Iris pigment epithelial cell (primary cell): ENCODE measurements at regions not wholly inside any gene's neighbourhood (a gene's known extent, or its start where the extent isn't known, plus 50 kb on each side); places are given as distances from the start of the nearest gene placed in this dataset.

Source experiments
- DNase-seq: peaks from one replicate; pipeline ENCODE4 v3.0.0-alpha.2; 2011; ENCODE audit warnings: low read depth

DNA sequence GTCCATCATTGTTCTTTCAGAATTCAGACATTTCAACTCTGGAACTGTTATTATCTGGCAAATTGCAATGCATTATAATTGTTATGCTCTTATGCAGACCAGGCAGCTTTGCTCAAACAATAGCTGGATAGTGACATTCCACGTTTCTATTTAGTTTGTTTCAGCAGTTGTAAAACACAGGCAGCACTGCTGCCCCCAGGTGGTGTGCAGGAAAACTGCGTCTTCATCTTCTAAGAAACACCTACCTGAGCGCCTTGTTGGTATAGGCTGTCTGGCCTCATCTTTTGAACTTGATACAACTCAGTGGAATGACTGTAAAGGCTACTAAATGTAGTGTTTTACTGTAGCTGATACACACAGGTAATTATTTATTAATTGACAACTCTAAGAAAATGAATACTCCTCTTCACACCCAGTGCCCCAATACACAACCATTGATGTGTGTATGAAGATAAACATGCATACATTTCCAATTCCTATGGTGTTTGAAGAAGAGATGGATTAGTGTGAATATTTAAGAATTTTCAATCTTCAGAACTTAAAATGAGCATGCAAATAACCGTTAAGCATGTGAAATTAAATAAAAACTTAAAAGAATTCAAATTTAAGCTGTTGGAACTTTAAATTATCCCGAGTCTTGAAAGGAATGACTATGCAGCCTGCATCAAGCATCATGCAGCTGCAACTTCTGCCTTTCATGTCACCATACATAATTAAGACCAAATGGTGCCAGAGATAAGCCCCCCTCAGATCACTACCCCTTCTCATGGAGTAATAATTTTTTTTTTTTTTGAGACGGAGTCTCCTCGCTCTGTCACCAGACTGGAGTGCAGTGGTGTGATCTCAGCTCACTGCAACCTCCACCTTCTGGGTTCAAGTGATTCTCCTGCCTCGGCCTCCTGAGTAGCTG lies 85.6 kb downstream of the CD8B2 start:
- DNase-seq, result peak; percentile 15

DNA sequence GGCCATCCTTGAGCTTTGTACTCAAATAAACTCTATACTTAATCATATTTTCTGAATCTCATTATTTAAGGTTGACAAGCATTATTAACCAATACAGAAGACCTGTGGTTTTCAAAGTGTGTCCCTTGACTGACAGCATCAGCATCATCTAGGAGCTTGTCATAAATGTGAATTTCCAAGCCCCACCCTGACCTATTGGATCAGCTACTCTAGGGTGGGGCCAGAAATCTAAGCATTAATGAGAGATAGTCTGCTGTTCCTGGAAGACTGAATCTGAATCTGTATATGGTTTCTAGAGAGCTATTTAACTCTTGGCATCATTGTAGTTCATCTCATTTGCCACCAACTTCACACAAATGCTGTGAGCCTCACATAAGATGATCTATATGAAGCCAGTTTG lies 86.6 kb downstream of the CD8B2 start:
- no peak for DNase-seq

DNA sequence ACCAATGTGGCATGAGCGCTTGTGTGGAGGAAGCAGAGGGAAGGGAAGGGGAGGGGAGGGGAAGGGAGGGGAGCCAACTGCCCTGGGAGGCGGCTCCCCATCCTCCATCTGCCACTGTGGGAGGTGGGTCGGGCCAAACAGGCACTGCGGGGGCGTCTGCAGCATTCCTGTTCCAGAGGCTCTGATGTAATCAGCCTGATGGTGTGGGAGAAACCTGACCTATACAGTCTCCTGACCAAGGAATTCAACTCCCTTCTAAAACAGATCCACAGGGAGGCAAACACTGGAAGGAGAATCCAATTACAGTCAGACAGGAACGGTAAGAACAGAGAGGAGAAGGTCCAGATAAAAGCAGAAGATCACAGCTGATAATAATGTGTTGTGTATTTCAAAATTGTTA lies 88.8 kb downstream of the CD8B2 start:
- DNase-seq, result peak; percentile 91

DNA sequence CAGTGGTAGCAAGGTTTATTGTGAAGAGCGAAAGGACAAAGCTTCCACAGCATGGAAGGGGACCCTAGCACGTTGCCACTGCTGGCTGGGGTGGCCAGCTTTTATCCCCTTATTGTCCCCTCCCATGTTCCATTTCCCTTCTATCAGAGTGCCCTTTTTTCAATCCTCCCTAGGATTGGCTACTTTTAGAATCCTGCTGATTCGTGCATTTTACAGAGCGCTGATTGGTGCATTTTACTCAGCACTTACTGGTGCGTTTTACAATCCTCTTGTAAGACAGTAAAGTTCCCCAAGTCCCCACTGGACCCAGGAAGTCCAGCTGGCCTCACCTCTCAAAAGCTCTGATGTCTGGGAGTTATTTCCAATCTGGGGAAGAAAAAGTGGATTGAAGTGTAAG lies 90.1 kb downstream of the CD8B2 start:
- no peak for DNase-seq

DNA sequence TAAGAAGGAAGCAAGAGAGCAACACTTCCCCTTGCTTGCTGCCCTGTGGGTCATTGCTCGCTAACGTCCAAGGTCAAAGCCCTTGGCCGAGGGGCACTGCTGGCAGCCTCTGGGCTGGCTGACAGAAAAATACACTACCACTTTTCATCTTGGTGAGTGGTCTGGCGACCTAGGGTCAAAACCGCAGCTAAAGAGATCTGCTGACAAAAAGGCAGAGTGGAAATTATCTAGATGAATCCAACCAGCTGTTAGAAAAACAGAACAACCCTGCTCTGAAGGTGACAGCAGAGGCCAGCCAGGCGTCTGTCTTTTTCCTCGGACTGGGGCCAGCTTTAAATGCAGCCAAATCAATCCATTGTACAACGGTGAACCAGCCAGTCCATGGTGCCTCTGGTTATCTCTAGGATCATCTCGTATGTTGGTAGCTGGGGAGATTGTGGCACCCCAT lies 92.6 kb downstream of the CD8B2 start:
- DNase-seq, result no peak

DNA sequence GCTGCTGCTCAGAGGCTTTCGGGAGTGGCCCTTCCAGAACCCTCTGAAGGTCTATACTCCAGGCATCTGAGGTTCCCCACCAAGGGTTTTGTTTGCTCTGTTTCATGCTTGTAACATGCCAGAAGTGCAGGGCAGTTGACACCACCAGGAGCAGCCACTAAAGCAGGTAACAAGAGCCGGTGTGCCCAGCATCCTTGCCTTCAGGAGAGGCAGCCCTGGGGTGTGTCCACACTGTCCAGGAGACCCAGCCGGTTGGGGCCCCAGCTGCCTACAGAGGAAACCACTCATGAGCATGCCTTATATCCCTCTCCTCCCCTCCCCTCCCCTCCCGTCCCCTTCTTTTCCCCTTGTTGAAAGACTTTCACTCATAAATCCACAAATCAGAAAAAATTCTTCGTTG lies 93.1 kb downstream of the CD8B2 start:
- DNase-seq, result no peak

DNA sequence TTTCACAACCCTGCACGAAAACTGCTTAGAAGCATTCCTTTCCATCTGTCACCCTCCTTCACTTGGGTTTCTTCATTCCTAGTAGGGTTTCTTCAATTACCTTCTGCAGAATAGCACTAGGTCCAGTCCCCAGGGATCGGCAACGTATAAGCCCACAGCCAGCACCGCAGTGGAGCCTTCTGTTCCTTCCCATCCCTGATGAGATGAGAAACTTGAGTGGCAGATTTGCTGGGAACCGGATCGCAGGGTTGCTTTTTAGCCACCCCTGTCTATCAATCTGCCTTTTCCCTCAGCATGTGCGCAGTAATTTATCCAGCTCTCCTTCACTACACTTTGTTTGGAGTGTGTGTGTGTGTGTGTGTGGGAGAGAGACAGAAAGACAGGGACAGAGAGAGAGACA lies 94.2 kb downstream of the CD8B2 start:
- no peak for DNase-seq

DNA sequence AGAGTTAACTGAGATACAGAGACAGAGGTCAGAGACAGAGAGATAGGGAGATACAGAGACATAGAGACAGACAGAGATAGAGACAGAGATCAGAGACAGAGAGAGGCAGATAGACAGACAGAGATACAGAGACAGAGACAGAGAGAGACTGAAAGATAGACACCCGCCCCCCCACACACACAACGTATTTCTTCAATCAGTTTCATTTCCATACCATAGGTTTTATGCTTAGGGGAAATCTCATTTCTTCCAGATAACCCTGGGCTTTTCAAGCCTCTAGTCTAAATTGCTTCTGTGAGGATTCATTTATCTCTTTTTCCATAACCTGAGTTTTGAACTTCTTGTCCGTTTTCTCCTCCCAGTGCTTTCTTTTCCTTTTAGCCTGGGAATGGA lies 94.6 kb downstream of the CD8B2 start:
- no peak for DNase-seq

DNA sequence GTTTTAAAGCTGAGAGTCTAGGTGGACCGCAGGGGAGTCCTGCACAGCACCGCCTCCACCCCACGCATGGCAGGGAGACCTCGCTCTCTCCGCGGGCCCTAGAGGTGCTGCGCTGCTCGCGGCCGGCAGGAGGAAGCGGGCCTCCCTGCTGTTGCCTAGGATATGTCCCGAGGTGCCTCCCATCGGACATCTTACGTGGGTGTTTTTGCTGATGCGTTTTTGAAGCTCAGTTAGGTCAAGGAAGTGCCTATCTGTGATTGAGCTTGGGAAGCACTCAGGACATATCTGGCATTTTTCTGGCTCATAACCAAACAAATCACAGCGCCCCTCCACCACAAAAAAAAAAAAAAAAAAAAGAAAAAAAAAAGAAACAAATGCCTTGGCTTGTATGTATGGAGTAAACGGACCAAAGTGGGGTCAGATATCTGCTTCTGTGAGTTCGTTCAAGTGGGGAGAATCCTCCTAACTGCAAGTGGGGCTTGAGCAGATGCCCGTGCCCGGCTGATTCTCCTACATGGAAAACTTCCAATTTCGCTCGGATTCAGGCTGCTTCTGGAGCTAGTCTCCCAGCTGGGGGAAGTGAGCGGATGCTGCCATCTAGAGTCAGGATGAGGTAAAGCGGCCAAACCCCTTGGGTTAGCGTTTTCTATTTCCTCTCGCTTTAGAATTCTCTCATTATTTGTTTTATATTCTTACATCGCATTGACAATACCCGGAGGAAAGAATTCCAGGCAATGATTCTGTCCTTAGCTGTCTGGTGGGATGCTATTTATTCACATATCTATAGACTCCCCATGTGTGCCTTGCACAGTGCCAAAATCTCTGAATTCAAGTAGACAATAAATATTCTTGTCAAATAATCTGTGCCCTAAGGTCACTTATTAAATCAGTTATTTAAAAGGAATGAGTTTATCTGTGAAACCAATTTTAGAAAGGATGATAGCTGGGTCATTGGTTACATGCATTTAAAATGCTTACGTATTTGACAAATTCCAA lies 95.3 kb downstream of the CD8B2 start:
- DNase-seq, result peak; percentile 82

DNA sequence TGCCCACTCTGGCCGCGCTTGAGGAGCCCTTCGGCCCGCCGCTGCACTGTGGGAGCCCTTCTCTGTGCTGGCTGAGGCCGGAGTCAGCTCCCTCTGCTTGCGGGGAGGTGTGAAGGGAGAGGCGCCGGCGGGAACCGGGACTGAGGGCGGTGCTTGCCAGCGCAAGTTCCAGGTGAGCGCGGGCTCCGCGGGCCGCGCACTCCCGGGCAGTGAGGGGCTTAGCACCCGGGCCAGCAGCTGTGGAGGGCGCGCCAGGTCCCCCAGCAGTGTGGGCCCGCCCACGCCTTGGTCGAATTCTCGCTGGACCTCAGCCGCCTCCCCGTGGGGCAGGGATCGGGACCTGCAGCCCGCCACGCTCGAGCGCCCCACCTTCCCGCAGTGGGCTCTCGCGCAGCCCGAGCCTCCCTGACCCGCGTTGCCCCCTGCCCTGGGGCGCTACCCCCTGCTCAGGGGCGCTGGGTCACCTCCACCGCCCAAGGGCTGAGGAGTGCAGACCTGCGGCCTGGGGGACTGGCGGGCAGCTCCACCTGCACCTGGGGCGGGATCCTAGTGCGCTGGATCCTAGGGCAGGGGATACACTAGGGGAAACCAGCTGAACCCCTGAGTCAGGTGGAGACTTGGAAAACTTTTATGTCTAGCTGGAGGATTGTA lies 97.3 kb downstream of the CD8B2 start:
- no peak for DNase-seq

DNA sequence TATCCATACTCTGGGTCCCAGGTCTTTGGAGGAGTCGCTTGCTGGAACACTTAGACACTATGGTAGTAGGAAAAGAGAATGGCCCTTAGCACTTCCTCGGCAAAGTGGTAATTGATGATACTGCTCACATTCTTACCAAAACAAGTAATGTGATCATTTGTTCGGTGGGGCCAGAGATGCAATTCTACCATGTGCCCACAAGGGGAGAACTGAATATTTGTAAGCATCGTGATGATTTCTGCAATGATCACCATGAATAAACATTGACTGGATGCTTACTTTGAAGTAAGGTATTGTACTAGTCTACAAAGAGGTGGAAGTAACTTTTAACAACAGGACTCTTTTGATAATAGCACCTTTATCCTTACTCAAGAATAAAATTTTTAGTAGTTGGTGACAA lies 109.7 kb downstream of the CD8B2 start:
- DNase-seq, result peak; percentile 26

DNA sequence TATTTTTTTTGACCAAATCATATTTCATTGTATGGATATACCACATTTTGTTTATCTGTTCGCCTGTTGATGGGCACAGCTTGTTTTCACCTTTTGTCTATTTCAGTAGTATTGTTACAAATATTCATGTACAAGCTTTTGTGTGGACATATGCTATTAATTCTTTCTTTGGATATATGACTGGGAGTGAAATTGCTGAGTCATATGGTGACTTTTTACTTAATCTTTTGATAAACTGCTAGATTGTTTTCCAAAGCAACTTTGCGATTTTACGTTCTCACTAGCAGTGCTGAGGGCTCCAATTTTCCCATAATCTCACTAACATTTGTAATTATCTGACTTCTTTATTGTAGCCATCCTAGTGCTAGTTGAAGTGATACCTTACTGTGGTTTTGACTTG lies 112.4 kb downstream of the CD8B2 start:
- no peak for DNase-seq

DNA sequence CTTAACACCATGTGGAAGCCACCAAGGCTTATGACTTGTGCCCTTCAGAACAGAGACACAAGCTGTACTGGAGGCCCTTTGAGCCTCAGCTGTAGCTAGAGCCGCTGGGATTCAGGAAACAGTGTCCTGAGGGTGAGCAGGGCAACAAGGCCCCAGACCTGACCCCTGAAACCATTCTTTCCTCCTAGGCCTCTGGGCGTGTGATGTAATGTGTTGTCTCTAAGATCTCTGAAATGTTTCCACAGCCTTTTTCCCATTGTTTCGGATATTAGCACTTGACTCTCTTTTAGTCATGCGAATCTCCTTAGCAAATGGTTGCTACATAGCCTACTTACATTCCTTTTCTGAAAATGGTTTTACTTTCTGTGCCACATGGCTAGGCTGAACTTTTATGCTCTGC lies 114.9 kb downstream of the CD8B2 start:
- no peak for DNase-seq

DNA sequence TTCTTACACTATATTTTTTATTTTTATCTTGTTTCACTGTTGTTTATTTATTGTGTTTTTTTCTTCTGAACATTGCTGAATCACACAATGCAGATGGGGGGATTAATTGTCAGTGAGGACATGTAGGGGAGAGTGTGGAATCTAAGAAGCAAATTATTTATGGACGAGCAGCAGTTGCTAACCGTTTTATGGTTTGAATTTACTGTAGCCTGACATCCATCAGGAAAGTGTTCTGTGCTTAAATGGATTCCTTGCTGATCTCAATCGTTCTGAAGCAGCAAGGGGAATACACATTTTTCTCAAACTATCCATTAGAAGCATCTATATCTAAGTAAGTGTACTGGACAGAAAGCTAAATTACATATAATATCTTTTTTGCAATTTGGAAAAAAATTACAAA lies 119.5 kb downstream of the CD8B2 start:
- DNase-seq, result no peak

DNA sequence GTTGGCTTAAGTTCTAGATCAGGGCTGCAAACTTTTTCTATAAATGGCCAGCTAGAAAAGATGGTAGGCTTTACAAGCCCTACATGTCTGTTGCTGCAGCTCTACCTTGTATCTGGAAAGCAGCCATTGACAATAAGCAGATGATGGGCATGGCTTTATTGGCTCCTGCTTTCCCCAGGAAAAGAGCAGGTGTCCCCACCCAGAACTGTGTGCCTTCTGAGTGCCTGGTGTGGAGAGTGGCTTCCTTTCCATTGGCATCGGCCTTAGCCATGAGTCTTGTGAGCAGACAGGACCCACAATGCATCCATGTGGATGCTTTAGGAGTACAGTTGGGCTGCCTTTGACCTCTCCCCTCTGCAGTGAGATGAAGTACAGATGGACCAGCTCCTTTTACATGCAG lies 120.2 kb downstream of the CD8B2 start:
- DNase-seq, result no peak

DNA sequence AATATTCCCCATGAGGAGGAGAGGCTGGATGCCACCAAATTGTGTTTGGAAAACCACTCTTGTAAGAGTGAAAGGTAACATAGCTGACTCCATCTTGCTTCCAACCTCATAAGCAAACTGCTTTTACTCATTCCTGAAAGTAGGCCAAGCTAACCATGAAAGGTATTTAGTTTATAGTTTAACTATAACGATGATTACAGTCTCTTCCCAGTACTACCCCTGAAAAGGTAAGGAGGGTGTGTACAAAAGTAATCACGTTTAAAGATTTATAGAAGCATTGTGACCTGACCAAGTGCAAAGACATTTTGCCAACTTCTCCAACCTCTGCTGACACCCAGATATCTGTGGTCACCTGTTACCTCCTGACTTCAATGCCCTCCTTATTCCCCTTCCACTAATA lies 122.6 kb downstream of the CD8B2 start:
- DNase-seq, result no peak

DNA sequence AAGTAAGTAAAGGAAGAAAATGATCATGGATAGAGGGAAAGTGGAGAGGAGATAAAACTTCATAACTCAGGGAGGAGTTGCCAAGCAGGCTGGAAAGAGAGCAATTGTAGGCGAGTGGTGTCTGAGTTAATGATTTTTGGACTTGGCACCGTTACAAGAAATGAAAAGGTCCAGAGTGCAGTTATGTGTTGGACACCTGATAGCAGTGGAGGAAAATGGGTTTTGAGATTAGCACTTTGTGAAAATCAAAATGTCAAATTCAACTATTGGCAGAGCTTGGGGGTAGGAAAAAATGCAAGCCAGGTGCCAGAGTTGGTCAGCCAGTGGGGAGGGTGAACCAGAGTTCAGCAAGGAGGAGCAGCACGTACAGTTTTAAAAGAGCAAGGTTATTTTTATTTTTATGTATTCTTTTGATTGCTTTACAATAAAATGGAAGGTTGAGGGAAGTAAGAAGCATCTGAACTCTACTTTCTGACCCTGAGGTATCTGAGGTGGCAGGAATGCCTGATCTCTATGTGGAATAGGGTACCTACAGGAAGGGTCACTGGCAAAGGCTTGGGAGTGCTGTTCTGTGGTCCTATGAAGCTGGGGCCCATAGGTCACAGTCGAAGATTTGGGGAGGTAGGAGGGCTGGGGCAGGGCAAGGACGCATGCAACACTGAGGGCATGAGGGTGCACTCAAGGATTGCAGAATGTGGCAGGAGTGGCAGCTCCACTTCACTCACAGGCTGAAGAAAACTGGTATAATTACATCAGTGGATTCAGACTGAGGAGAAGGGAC lies 127.5 kb downstream of the CD8B2 start:
- no peak for DNase-seq

DNA sequence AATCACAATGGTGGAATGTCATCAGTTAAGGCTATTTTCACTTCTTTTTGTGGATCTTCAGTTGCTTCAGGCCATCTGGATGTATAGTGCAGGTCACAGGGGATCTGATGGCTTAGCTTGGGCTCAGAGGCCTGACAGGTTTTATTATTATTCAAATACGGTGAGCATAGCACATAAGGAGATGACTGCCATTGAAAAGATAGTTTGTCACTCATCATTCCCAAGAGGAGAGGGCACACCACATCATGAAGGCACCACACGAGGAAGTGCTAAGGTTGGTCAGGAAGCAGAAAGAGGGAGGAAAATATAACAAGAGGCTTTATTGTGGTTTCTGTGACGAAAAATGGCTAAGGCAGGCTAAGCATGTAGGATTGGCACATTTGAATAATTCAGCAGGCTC lies 131.4 kb downstream of the CD8B2 start:
- no peak for DNase-seq

DNA sequence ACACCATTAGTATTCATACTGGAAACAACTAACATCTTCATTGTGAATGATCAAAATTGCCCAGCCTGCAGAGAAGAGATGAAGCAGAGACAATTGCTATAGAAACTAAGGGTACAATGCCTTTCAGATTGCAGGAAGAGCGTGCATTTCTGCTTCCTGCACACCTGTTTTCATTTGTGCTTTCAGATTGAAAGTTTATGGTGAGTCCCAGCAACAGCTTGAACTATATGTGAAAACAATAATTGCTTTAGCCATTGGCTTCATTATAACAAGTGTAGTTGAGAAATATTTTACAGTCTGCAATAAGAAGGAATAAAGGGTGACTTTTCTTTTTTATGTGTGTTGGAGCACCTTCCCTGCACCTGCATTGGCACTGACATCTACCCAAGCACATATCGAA lies 136.3 kb downstream of the CD8B2 start:
- DNase-seq, result no peak

DNA sequence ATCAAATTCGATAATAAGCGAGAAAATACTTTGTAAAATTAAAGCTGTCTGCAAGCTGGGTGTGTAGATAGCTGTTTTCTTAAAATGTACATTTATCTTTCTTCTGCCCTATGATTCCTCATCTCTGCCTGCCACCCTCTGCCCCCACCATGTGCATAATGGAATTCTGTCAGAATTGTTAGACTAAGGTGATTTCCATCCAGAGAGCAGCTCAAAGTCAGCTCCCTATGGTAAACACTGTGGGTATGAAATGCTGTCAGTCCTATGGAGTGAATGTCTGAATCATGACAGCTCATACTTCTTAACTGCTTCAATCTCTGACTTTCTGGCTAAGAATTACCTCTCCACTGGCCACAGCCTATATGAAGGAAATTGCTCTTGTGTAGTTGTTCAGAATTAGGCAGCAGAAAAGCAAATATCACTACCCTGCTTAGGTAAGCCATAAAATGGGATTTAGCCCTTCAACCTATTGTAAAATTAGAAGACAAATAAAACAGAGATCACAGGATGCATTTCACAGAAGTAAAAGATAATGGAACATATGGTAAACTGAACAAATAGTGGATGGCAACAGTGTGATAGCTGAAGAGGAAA lies 137.7 kb downstream of the CD8B2 start:
- DNase-seq, result no peak

DNA sequence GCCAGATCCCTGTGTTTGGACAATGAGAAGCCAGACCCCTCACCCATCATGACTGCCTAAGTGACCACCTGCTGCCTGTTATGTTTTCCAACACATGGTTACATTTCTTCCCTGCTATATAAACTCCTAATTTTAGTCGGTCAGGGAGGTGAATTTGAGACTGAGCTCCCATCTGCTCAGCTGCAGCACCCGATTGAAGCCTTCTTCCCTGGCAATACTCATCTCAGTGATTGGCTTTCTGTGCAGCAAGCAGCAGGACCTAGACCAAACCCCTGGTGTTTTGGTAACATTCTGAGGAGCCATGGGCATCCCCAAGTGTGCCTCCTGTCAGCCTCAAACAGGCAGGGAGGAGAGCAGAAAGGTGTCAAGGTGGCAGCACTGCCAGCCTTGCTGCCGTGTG lies 141.2 kb downstream of the CD8B2 start:
- no peak for DNase-seq
